GM19395 (cell line): ENCODE measurements at regions not wholly inside any gene's neighbourhood (a gene's known extent, or its start where the extent isn't known, plus 50 kb on each side); places are given as distances from the start of the nearest gene placed in this dataset.

Source experiments
- ATAC-seq: cut with Tn5 transposase; IDR thresholded peaks from one replicate; pipeline ENCODE4 v1.9.1; 2021; ENCODE audit warnings: mild to moderate bottlenecking, moderate library complexity; ENCODE audit not compliant: unreplicated experiment

- ATAC-seq = peak; percentile 80
These were observed 620.0 kb upstream of the B3GALT2 start for GRCh38 chr1:193806079-193807048.

- no peak for ATAC-seq
These were observed 613.7 kb upstream of the B3GALT2 start for GRCh38 chr1:193799948-193800690.

GRCh38 chr1:193799371-193799770 lies 613.0 kb upstream of the B3GALT2 start:
- no peak for ATAC-seq

- ATAC-seq = no peak
These were observed 607.8 kb upstream of the B3GALT2 start for GRCh38 chr1:193794239-193794638.

GRCh38 chr1:193791746-193792145 lies 605.3 kb upstream of the B3GALT2 start:
- ATAC-seq = no peak

GRCh38 chr1:193787061-193787460 lies 600.6 kb upstream of the B3GALT2 start:
- ATAC-seq = no peak

- no peak for ATAC-seq
These were observed 599.5 kb upstream of the B3GALT2 start for GRCh38 chr1:193785850-193786420.

GRCh38 chr1:193774536-193775323 lies 588.3 kb upstream of the B3GALT2 start:
- ATAC-seq = no peak

- ATAC-seq = no peak
These were observed 585.2 kb upstream of the B3GALT2 start for GRCh38 chr1:193771596-193771995.

GRCh38 chr1:193769651-193770050 lies 583.2 kb upstream of the B3GALT2 start:
- ATAC-seq = no peak

GRCh38 chr1:193767886-193768285 lies 581.5 kb upstream of the B3GALT2 start:
- ATAC-seq = no peak

- no peak for ATAC-seq
These were observed 579.9 kb upstream of the B3GALT2 start for GRCh38 chr1:193766329-193766728.

- no peak for ATAC-seq
These were observed 576.9 kb upstream of the B3GALT2 start for GRCh38 chr1:193763266-193763665.

GRCh38 chr1:193762236-193762635 lies 575.8 kb upstream of the B3GALT2 start:
- no peak for ATAC-seq

- ATAC-seq = no peak
These were observed 569.0 kb upstream of the B3GALT2 start for GRCh38 chr1:193755441-193755840.

- ATAC-seq = no peak
These were observed 568.5 kb upstream of the B3GALT2 start for GRCh38 chr1:193754732-193755427.

- no peak for ATAC-seq
These were observed 567.7 kb upstream of the B3GALT2 start for GRCh38 chr1:193754151-193754550.

GRCh38 chr1:193753038-193753756 lies 566.8 kb upstream of the B3GALT2 start:
- no peak for ATAC-seq

- no peak for ATAC-seq
These were observed 563.5 kb upstream of the B3GALT2 start for GRCh38 chr1:193749868-193750267.
